Globus pallidus (tissue), 1 donor: ENCODE measurements at regions not wholly inside any gene's neighbourhood (a gene's known extent, or its start where the extent isn't known, plus 50 kb on each side); places are given as distances from the start of the nearest gene placed in this dataset.

ENCODE experiments used
- DNase-seq: peaks from one replicate; pipeline ENCODE4 v3.0.0-alpha.2; 2015; ENCODE audit warnings: low spot score

DNA sequence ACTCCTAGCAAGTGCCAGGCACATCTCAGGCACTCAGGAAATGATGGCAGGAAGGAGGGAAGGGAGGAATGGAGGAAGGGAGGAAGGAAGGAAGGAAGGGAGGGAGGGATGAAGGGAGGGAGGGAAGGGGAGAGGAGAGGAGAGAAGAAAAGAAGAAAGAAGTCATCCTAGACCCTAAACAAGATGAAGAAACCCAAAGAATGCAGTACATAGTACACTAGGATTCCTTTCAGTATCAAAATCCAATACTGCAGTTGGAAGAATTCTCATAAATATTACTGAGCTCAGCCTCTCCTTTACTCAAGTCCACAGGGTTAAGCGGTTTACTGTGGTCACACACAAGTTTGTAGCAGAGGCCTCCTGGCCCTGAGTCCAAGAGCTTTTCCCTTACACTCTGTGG is 155.7 kb upstream of the ETAA1 start:
- no peak for DNase-seq

- no peak for DNase-seq
Measured at GRCh38 chr2:67242456-67242855, 154.7 kb upstream of the ETAA1 start.

DNA sequence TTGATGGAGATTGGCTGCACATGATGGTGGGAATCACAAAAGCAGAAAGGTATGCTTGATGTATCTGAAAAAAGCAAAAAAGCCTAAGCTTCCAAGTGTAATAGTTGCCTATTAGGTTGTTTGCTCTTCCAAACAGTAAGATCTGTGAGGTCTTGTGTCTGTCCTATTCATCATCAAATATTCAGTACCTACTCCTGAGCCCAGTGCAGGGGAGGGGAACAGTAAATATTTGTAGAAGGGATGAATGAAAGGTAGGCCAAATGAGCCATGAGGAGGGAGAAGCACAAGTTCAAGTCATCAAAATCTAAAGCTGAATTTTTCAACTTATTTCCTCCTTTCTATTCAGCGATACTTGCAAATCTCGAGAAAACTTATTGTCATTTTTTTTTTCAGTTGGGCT is 153.2 kb upstream of the ETAA1 start:
- DNase-seq: no peak

DNA sequence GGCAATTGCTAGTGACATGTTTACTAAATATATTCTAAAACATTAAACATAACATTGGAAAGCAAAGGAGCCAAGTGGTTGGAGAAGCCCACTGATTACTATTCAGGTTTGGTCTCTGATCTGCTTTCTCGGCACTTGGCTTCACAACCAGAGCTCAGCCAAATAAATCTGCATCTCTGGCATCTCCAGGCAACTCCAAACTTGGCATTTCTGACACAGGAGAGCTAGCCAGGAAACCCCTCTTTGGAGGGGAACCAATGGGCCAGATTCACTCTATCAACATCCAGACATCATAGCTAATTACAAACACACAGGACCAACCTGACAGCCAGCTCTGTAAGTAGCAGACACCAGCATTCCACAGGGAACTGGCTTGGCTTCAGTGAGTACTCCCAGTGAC is 150.3 kb upstream of the ETAA1 start:
- no peak for DNase-seq

DNA sequence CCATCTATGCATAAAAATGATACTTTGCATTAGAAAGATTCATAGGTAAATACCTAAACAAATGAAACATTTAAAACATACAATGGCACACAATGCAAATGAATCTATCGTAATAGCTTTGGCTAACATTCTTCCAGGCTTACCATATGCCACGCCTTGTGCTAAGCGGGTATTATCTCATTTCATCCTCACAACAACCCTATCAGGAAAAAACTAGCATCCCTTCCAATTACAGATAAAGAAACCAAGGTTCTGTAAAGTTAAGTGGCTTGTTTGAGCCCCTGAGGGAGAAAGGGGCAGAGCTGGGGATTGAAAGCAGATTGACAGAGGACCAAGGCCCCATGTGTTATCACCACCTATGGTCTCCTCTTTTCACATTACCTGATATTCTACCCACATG is 145.4 kb upstream of the ETAA1 start:
- no peak for DNase-seq

DNA sequence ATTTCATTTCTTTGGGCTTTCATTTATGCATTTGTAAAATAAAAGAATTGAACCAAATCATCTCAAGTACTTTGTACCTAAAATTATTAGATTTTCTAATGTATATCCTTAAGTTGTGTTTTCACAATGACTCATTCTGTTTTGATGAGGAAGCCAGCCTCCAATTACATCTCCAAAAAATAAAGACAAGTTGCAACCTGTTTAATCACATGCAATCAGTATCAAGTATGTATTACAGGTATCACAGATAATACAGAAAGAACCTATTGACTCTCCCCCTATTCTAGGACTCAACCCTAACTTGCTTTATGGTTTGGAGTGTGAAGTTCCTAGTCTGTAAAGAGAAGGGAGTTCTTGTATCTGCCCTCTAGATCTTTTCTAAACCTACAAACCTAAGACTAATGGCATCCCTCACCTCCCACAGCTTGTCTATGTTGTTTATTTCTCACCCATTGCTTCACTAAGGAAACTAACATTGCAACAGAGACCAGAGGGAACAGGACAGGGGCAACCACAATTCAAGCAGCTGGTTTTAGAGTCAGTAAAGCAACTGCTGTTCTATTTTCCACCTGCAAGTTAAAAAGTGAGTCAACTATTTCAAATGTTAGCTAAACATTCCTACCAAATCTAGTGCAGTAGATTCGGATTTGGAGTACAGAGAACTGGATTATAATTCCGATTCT is 141.1 kb upstream of the ETAA1 start:
- no peak for DNase-seq

- no peak for DNase-seq
Measured at GRCh38 chr2:67256892-67257291, 140.2 kb upstream of the ETAA1 start.

DNA sequence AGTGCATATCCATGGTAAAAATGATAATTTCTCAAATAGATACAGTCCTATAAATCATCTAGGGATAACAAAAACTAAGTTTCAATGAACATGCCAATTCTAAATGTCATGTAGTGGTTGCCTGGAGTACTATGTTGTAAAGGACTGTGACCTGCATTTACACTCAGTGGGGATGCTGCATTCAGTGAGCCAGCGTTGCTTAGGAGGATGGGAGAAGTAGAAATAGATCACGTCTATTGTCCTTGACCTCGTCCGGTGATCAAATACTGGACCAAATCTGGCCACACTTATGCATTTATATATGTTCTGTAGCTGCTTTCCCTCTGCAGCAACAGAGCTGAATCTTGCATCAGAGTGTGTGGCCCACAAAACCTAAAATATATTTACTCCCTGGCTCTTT is 139.0 kb upstream of the ETAA1 start:
- DNase-seq: no peak

GRCh38 chr2:67258831-67259230 is 138.3 kb upstream of the ETAA1 start:
- DNase-seq: no peak

DNA sequence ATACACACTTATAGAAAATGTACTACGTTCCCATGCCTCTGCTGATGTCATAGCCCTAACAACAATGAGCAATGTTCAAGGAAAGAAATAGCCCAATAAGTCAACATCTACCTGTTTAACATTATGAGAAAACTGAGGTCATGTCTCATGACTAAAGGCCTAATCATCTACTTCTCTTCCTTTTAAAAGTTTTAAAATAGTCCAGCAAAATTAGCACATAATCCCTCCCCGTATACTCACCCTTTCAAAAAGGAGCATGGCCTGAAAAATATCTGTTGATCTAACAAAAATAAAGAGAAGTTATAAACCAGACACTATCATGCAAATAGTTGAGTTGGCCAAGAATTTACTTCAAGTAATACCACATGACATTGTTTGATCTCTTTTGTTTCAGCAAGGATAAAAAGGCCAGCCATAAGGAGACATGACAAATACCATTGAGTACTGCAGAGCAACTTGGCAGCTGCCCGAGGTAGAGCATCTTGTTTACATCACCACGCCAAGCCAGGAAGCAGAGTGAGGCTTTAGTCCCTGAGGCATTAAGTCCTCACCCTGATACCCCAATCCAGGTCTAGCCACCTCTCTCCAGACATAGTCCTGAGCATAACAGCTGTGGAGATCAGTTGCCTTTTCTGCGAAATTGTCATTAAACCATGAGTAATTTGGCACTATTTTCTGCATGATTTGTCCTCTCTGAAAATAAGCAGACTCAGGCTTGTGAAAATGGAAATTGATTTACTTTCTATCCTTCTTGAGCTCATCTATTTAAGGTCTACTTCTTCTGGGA is 137.4 kb upstream of the ETAA1 start:
- DNase-seq: no peak

GRCh38 chr2:67260343-67261277 is 136.5 kb upstream of the ETAA1 start:
- no peak for DNase-seq

- no peak for DNase-seq
Measured at GRCh38 chr2:67267241-67267640, 129.9 kb upstream of the ETAA1 start.

DNA sequence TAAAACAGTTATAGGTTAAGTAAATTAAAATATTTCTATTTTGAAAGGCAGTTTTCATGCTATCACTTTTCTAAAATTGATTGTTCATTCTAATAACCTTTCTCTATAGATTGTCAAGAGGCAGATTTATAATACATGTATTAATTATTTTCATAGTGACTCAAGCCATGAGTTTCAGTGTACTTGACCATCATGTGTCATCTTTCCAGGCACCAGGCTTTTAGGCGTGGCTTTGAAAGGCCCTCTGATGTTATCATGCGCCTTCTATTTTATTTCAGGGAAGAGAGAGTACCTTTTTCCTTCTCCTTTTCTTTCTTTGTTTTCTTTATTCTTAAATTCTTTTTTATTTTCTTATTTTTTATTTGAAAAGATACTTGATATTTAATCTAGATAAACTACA is 128.3 kb upstream of the ETAA1 start:
- no peak for DNase-seq

GRCh38 chr2:67272195-67272594 is 124.9 kb upstream of the ETAA1 start:
- no peak for DNase-seq

- DNase-seq: no peak
Measured at GRCh38 chr2:67277450-67277849, 119.7 kb upstream of the ETAA1 start.

DNA sequence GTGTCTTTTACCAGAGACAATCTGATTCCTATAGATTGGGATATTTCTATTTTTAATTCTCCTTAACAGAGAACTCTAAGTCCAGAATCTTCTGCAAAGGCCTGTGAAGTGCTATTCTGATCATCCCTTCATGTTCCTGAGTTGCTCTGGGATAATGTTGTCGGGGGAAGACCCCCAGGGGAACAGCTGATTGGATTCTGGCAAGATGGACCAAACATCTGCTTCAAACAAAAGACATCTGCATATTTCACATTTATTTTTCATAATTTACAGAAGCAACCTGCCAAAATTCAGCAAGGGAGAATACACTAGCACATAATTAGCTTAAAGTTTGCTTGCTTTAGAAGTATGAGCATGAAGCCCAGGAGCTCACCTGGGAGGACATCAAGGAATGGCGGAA is 116.0 kb upstream of the ETAA1 start:
- no peak for DNase-seq

DNA sequence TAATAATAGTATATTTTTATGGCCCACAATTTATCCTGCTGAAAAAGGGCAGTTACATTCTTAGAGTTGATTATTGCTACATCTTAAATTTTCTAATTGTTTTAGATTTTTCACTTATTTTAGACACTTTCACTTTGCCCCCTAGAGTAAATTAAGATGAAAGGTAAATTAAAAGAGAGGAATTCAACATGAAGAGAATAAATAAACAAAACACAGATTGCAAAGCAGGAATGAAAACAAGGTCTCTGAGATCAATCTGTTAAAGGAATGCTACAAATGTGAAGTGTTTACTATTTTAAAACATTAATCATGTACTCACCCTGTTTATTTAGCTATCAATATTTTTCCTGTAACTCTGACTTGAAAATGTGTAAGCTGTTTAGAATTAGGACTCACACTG is 113.5 kb upstream of the ETAA1 start:
- DNase-seq: no peak

DNA sequence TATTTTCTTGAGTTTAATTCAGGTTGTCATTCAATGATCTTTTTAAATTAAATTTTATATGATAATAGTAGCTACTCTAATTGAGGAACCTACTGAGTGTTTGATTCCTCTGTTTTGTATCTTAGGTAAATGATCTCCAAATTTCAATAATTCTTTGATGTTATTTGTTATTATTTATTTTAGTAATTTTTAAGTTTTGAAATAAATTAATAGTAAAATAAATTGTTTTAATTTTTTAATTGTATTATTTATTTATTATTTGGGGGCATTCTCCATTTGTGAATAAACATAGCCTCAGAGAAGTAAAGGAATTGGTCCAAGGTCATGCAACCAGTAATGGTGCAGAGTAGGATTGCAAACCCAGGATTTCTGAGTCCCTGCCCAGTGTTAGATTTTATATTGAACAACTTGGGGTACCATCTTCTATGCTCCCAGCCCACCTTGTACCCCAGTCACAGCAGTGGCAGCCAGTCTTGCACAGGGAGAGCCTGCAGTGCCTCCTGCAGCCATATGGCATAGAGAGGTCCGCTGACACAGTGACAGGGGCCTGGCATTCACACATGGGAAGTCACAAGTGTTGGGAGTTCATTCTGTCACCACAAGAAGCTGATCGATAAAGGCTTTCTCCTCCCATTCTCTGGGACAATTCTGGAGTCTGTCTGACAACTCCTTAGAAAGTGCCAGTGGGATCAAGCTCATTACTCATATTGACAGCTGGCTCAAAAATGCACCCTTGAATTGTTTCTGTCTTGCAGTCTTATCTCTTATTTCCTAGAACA is 110.0 kb upstream of the ETAA1 start:
- no peak for DNase-seq

DNA sequence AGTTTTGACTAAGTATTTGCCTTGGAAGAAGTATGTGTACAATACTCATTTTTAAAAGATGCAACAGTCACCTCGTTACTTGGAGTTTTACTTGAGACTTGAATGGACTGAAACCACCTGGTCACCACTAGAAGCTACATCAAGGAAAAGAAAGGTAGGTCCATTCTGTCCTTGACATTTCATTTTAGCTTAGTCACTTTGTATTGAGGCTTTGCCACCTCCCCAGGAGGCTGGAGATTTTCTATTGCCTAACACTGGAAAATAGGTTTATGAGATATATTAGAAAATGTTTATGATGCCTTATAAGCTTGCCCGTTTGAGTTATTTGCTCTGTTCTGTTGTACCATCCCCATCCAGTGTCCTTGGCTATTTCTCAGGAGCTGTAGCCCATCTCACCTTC is 107.9 kb upstream of the ETAA1 start:
- DNase-seq: no peak

DNA sequence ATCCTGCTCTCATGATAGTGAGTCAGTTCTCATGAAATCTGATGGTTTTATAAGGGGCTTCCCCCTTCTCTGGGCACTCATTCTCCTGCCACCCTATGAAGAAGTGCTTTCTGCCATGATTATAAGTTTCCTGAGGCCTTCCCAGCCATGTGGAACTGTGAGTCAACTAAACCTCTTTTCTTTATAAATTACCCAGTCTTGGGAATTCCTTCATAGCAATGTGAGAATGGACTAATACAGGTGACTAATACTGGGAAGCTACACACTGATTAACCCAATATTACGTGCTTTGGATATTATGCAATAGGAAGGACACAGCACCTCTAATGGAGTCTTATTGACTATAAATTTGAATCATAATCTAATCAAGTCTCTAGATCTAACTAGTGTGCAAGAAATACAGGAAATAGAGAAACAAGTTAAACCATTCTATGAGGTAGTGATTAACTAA is 107.2 kb upstream of the ETAA1 start:
- no peak for DNase-seq

DNA sequence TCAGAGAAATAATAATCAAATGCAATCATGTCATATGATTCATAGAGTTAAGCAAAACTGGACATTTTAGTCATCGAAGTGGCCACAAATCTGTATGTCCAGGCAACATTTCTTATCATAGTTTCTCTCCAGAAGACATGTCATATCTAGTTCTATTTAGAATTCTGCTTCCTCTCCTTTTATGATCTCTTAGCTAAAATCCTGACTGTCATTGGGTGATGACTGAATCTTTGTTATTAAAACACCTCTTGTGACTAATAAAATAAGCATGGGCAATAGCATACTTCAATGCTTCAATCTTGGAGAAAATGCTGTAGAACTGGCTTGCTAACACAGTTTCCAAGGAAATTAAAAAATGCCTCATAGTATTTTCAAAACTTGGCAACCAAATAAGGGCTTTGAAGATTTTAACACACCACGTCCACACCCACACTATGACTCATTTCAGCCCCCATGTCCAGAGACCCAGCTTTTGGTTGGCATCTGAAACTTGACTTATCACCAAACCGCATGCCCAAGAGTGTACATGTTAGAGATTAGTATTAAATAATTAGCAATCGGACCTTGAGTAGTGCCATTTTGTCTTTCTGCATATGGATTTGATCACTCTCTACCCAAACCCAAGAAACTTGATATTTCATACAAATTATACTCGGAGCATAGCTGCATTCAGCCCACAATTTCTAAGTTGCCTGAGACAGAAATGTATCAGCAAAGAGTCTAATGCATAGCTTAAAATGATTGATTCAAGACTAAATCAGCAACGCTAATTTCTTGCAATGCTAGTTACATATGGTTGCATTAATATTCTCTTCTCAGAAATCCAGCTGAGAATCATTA is 106.5 kb upstream of the ETAA1 start:
- no peak for DNase-seq
